ES-I3 (cell line): ENCODE measurements at regions not wholly inside any gene's neighbourhood (a gene's known extent, or its start where the extent isn't known, plus 50 kb on each side); places are given as distances from the start of the nearest gene placed in this dataset.

Experiments
- H3K36me3 ChIP-seq: 2 replicates; pipeline ENCODE4 v1.6.1; 2013; ENCODE audit warnings: mild to moderate bottlenecking, low read length, control low read depth, moderate library complexity; ENCODE audit not compliant: insufficient read depth
- H3K4me1 ChIP-seq: 2 replicates; pipeline ENCODE4 v1.6.1; 2013; ENCODE audit warnings: mild to moderate bottlenecking, control low read depth, low read length; ENCODE audit not compliant: insufficient read depth
- H3K9ac ChIP-seq: 2 replicates; pipeline ENCODE4 v1.6.1; 2013; ENCODE audit warnings: low read depth, mild to moderate bottlenecking, low read length, moderate library complexity
- H3K9me3 ChIP-seq: 2 replicates; pipeline ENCODE4 v1.6.1; 2013; ENCODE audit warnings: mild to moderate bottlenecking, low read length, moderate library complexity; ENCODE audit not compliant: control insufficient read depth, insufficient read depth

DNA sequence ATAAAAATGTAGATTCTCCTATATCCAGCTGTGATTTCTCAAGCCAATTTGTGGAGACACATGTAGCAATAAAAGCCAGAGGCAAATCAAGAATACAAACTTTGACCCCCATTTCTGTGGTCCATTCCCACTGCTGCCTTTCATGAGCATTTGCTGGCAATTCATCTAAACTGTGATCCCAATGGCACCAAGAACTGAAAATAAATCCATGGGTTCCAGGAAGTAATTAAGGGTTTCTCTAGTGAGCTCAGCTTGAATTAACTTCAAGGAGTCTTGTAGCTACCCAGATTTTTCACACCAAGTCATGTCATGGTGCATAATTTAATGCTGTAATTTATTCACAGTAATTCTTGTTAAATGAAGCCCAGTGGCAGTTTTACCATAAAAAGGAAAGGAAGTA lies 145.0 kb upstream of the SMC2 start:
- no peak overlapping the region for H3K9ac ChIP-seq
- no peaks in the 10 kb centered on the region for H3K4me1 ChIP-seq
- no peaks in the 10 kb centered on the region for H3K36me3 ChIP-seq
- no peaks in the 10 kb centered on the region for H3K9me3 ChIP-seq

DNA sequence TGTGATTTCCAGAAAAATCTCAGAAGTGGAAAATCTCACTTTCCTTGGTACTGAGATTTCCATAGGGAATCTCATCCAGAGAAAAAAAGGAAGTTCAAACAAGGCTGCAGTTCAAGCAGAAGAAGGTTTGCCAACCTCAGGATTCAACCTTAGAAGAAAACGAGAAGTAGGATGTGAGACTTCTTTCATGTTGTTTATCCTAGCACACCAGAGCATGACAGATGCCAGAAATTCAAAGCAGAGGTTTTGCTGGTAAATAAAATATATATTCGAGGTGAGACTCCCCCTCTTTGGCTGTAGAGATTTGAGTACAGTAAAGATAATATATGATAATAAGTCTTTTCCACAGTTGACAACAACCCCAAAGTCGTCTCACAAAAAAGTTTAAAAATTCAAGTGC lies 116.9 kb upstream of the SMC2 start:
- H3K9me3 ChIP-seq, result no peaks in the 10 kb centered on the region
- no peak overlapping the region for H3K9ac ChIP-seq
- 0 out of 2 replicates have a peak, but pooled peaks cover 5% of the 10 kb centered on the region for H3K4me1 ChIP-seq
- H3K36me3 ChIP-seq, result no peaks in the 10 kb centered on the region

DNA sequence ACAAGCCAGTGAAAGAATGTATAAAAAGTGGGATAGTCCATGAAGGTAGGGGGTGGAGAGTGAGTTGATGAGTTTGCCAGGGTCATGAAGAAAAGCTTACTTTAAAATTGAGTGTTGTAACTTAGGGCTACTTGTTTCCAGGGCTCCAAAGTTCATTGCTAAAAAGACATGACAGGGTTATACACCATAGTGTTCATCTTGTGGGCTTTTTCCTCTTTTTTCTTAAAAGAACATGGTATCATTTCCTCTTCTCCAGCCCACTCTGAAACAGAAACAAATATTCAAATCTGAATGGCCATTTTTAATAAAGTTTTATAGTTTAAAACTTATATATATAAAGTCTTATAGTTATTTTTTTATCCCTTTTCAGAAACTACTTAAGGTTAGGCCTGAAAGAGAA lies 115.7 kb upstream of the SMC2 start:
- Histone ChIP-seq H3K9ac (no peak overlapping the region), H3K4me1 (0 out of 2 replicates have a peak, but pooled peaks cover 5% of the 10 kb centered on the region), H3K9me3 (no peaks in the 10 kb centered on the region), H3K36me3 (no peaks in the 10 kb centered on the region)

DNA sequence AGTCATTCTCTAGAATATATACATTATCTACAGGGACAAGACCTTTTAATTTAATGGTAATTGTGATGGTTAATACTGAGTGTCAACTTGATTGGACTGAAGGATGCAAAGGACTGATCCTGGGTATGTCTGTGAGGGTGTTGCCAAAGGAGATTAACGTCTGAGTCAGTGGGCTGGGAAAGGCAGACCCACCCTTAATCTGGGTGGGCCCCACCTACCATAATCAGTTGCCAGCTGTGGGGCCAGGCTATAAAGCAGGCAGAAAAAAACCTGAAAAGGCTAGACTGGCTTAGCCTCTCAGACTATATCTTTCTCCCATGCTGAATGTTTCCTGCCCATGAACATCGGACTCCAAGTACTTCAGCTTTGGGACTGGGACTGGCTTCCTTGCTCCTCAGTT lies 112.2 kb upstream of the SMC2 start:
- H3K36me3 ChIP-seq, result no peaks in the 10 kb centered on the region
- no peaks in the 10 kb centered on the region for H3K9me3 ChIP-seq
- H3K4me1 ChIP-seq, result no peaks in the 10 kb centered on the region
- no peak overlapping the region for H3K9ac ChIP-seq

DNA sequence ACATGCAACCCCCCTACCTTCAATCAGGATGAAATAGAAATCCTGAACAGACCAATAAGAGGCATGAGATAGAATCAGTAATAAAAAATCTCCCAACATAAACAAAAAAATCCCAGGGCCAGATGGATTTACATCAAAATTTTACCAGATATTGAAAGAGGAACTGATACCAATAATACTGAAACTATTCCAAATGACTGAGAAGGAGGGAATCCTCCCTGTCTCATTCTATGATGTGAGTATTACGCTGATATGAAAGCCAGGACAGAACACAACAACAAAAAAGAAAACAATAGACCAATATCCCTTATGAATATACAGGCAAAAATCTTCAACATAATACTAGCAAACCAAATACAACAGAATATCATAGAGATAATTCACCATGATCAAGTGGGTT lies 109.0 kb upstream of the SMC2 start:
- Histone ChIP-seq H3K9me3 (no peaks in the 10 kb centered on the region), H3K9ac (no peak overlapping the region), H3K4me1 (no peaks in the 10 kb centered on the region), H3K36me3 (no peaks in the 10 kb centered on the region)

DNA sequence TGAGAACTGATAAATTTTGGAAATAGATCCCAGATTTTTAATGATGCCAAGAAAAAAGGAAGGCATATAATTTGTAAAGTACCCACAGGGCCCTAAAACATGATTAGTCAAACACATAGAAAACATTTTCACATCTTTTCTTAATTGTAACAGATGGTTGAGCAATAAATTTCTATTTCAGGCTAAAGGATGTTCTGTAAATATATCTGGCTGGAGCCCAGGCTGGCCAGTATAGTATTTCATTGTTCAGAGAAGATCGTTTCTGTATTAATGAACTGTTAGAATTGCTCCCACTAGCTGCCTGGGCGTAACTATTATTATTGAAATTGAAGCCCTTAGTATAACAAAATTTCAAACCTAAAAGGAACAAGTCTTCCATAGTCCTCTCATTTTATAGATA lies 105.3 kb upstream of the SMC2 start:
- Histone ChIP-seq H3K9ac (no peak overlapping the region), H3K4me1 (peaks cover 13% of the 10 kb centered on the region; the same call in 1 of the 2 replicates), H3K36me3 (no peaks in the 10 kb centered on the region), H3K9me3 (no peaks in the 10 kb centered on the region)

DNA sequence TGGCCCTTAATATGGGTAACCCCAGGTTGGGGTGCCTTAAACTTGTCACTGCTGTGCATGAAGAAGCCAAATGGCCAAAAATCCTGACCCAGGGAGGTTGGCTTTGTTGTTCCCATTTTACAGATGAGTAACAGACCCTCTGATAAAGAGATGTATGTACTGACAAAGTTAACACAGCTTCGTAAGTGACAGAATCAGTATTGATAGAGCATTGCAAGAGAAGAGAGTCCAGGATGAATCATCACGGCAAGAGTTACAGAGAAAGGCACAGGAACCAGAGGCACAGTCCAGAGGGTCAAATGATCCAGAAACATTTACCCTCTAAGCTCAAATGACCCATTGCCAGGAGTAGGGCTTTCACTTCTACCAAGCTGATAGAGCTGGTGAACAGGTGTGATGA lies 103.8 kb upstream of the SMC2 start:
- Histone ChIP-seq H3K9me3 (no peaks in the 10 kb centered on the region), H3K9ac (no peak overlapping the region), H3K4me1 (peaks cover 13% of the 10 kb centered on the region; the same call in 1 of the 2 replicates), H3K36me3 (no peaks in the 10 kb centered on the region)

DNA sequence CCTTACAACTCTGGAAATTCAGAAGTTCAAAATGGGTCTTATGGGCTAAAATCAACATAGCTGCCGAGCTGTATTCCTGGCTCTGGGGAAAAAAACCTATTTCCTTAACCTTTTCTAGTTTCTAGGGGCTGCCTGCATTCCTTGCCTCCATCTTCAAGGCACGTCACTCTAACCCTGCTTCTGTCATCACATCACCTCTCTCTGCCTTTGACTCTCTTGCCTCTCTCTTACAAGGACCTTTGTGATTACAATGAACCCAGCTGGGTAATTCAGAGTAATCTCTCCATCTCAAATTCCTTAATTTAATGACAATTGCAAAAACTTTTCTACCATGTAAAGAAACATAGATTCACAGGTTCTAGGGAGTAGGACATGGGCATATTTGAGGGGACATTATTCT lies 103.1 kb upstream of the SMC2 start:
- H3K9ac ChIP-seq, result no peak overlapping the region
- peaks cover 13% of the 10 kb centered on the region; the same call in 1 of the 2 replicates for H3K4me1 ChIP-seq
- no peaks in the 10 kb centered on the region for H3K36me3 ChIP-seq
- no peaks in the 10 kb centered on the region for H3K9me3 ChIP-seq

DNA sequence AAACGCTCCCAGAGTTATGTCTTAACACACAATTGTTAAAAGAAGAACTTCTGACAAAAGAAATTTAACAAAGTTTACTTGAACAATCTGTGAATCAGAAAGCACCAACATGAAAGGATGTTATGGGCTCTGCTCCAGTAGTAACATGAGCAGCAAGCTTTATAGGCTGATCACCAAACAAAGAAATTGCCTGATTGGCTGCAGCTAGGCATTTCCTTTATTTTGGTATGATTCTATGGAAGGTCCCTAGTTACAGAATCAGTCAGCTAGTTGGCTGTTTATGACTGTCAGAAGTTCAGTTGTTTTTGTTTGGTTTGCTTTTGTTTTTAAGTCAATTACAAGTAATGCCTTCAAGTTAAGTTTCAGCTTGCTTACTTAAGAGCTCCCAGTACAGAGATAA lies 102.4 kb upstream of the SMC2 start:
- peaks cover 13% of the 10 kb centered on the region; the same call in 1 of the 2 replicates for H3K4me1 ChIP-seq
- H3K36me3 ChIP-seq, result no peaks in the 10 kb centered on the region
- H3K9ac ChIP-seq, result no peak overlapping the region
- no peaks in the 10 kb centered on the region for H3K9me3 ChIP-seq

DNA sequence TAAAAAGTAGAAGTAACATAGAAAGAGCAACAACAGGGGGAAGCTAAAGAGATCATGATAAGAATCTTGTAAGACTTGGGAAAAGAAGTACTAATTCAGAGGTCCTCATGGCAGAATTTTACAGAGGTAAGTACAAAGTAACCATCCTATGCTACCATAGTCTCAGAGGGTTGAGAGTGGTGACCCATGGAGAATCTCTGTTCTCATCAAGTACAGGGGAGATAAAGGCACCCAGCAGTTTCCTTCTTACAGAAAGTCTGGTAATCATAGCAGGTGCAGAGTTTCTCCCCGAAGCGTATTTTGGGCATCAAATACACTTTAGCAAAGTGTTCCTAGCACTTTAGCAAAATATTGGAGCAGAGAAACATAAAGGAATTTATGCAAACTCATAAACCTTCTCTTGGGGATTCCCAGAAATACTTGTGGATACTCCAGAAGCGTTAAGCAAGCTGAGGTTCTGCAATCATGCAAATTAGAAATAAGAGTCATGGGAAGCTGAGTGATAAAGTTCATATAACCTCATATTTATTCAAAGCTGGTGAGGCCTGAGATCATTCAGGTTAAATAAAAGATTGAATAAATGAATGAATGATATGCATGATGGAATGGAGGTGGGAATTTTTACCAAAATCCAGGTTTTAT lies 101.0 kb upstream of the SMC2 start:
- H3K36me3 ChIP-seq, result no peaks in the 10 kb centered on the region
- no peak overlapping the region for H3K9ac ChIP-seq
- H3K9me3 ChIP-seq, result no peaks in the 10 kb centered on the region
- H3K4me1 ChIP-seq, result peaks cover 13% of the 10 kb centered on the region; the same call in 1 of the 2 replicates

DNA sequence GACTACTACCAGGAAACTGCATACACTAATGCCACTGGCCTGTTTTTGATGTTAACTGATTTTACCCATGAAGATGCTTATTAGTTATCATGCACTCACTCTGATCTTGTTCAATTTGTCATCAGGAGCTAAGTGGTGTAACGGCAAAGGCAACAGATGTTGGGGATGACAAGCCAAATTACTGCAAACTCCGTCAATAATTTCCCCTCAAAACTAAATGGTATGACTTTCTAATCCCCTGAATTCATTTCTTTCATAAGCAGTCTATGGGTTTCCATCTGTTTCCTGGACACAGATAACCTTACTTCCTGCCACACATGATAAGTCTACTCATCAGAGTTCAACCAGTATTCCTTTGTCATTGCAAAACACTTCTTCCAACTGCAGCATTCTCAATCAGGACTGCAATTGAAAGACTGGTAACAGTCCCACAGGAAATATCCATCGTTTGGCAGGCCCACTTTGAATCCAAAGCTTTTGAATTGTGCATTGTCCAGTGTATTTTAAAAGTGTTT lies 96.2 kb upstream of the SMC2 start:
- no peaks in the 10 kb centered on the region for H3K4me1 ChIP-seq
- H3K36me3 ChIP-seq, result no peaks in the 10 kb centered on the region
- no peaks in the 10 kb centered on the region for H3K9me3 ChIP-seq
- H3K9ac ChIP-seq, result no peak overlapping the region

DNA sequence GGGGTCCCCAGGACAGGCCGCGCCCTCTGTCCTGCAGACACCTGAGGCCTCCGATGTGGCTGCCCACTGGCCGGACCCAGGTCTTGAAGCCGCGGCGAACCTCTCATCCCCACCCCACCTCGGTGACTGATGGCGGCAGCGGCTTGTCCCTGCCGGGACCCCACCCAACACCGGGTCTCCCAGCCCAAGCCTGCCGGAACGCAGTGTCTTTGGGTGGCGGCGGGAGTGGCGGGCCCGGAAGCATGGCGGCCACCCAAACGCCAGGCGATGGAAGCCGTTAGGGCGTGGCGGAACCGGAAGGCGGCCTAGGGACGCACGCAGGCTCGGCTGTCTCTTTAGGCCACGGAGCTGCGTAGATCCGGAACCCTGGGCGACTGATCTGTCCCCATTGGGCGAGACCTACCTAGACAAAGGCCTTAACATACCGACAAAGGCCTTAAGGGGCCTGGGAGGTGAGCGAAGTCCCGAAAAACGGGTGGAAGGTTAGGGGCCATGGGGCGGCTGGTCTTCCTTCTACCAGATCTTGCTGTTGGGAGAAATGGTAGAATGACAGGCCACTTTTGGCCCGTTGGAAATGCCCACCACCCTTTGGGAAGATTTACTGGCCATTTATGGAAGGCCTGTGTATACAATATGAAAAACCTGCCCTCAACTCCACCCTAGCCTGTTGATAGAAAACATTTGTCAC lies 94.6 kb upstream of the SMC2 start:
- Histone ChIP-seq H3K9me3 (no peaks in the 10 kb centered on the region), H3K9ac (no peak overlapping the region), H3K36me3 (no peaks in the 10 kb centered on the region), H3K4me1 (no peaks in the 10 kb centered on the region)

DNA sequence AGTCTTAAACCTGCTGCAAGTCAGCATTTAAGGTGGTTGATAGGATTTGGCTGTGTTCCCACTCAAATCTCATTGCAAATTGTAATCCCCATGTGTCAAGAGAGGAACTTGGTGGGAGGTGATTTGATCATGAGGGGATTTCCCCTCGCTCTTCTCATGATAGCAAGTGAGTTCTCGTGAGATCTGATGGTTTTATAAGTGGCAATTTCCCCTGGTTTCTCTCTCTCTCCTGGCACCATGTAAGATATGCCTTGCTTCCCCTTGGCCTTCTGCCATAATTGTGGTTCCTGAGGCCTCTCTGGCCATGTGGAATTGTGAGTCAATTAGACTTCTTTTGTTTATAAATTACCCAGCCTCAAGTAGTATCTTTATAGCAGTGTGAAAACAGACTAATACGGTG lies 84.3 kb upstream of the SMC2 start:
- Histone ChIP-seq H3K9ac (no peak overlapping the region), H3K4me1 (no peaks in the 10 kb centered on the region), H3K36me3 (no peaks in the 10 kb centered on the region), H3K9me3 (no peaks in the 10 kb centered on the region)

DNA sequence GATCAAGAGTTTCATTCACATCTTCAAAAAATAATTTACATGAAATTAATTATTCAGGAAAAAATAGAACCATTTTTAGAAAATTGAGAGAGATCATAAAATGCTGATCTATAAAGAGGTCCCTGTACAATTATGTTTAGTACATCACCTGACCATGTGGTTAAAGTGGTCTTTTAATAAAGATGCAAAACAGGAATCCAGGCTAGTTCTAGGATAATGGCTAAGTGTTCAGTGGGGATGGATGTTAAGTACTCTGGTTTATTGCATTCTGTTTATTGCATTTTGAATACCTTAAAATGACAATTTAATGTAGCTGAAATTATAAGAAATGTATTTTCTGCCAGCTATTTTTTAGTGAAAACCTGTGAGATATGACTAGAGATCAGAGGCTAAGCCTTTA lies 72.0 kb upstream of the SMC2 start:
- no peaks in the 10 kb centered on the region for H3K9me3 ChIP-seq
- H3K9ac ChIP-seq, result no peak overlapping the region
- H3K36me3 ChIP-seq, result no peaks in the 10 kb centered on the region
- H3K4me1 ChIP-seq, result no peaks in the 10 kb centered on the region

DNA sequence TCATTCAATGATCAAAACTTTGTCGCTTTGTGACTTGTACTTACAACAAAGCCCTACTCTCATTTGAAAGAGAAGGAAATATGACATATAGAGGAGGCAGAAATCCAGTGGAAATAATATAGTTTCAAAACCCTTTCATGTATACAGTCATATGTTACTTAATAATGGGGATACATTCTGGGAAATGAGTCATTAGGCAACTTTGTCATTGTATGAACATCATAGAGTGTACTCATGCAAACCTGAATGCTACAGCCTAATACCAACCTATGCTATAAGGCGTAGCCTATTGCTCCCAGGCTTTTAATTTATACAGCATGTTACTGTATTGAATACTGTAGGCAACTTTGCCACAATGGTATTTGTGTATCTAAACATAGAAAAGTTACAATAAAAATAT lies 69.0 kb upstream of the SMC2 start:
- Histone ChIP-seq H3K36me3 (no peaks in the 10 kb centered on the region), H3K4me1 (no peaks in the 10 kb centered on the region), H3K9ac (no peak overlapping the region), H3K9me3 (no peaks in the 10 kb centered on the region)
